ENCODE measurements at regions not wholly inside any gene's neighbourhood (a gene's known extent, or its start where the extent isn't known, plus 50 kb on each side); places are given as distances from the start of the nearest gene placed in this dataset.

GRCh38 chr10:43922335-43923280 lies 273.9 kb upstream of the ZNF32 start:
- no peak for TF ChIP-seq EZH2 (IDR thresholded peaks at IDR 0.05; ENCODE audit: borderline replicate concordance, low read depth, low read length, severe bottlenecking)
- TF ChIP-seq CTCF (IDR thresholded peaks at IDR 0.05; ENCODE audit: borderline replicate concordance, extremely low read depth, low read length, poor library complexity, severe bottlenecking) = no peak
